Effector memory CD8-positive, alpha-beta T cell (primary cell): ENCODE measurements at regions not wholly inside any gene's neighbourhood (a gene's known extent, or its start where the extent isn't known, plus 50 kb on each side); places are given as distances from the start of the nearest gene placed in this dataset.

Source experiments
- ATAC-seq: fragments of 150-1000 bp; cut with Tn5 transposase; replicated peaks from 2 replicates; pipeline ENCODE4 v1.10.0; 2021; ENCODE audit warnings: mild to moderate bottlenecking, moderate library complexity
- DNase-seq, 3 experiments: peaks; one replicate each; pipeline ENCODE4 v3.0.0; 2021
- H3K27ac Mint-ChIP-seq, 2 donors: one replicate each; pipeline ENCODE4 v1.8.0; 2022; ENCODE audit warnings: mild to moderate bottlenecking in 2 of 2, mixed read lengths in 2 of 2, moderate library complexity in 2 of 2
- H3K27me3 Mint-ChIP-seq, 2 donors: one replicate each; pipeline ENCODE4 v1.8.0; 2022; ENCODE audit warnings: mixed read lengths in 2 of 2
- H3K36me3 Mint-ChIP-seq: one replicate; pipeline ENCODE4 v1.8.0; 2022; ENCODE audit warnings: mild to moderate bottlenecking, moderate library complexity, mixed read lengths; ENCODE audit not compliant: insufficient read depth
- H3K4me1 Mint-ChIP-seq, 2 donors: one replicate each; pipeline ENCODE4 v1.8.0; 2022; ENCODE audit warnings: low read depth in 2 of 2, mixed read lengths in 2 of 2
- H3K4me3 Mint-ChIP-seq, 2 donors: one replicate each; pipeline ENCODE4 v1.8.0; 2022; ENCODE audit warnings: mild to moderate bottlenecking in 2 of 2, mixed read lengths in 2 of 2, moderate library complexity in 2 of 2
- H3K9me3 Mint-ChIP-seq, 2 donors: one replicate each; pipeline ENCODE4 v1.8.0; 2022; ENCODE audit warnings: mixed read lengths in 2 of 2

GRCh38 chr3:117916839-117917238, 1117.8 kb downstream of the IGSF11 start:
- no peak for DNase-seq
- no peaks in the 10 kb centered on the region for H3K27me3 Mint-ChIP-seq
- H3K4me1 Mint-ChIP-seq: no peaks in the 10 kb centered on the region
- H3K36me3 Mint-ChIP-seq: no peaks in the 10 kb centered on the region
- H3K27ac Mint-ChIP-seq: no peak overlapping the region
- H3K4me3 Mint-ChIP-seq: no peak overlapping the region
- no peak for ATAC-seq
- peaks cover 5 to 9% of the 10 kb centered on the region in 2 donors for H3K9me3 Mint-ChIP-seq

GRCh38 chr3:117919621-117920020, 1115.0 kb downstream of the IGSF11 start:
- peaks cover 11 to 19% of the 10 kb centered on the region in 2 donors for H3K9me3 Mint-ChIP-seq
- H3K27ac Mint-ChIP-seq: no peak overlapping the region
- ATAC-seq (no peak), DNase-seq (no peak)
- H3K4me1 Mint-ChIP-seq: no peaks in the 10 kb centered on the region
- no peak overlapping the region for H3K4me3 Mint-ChIP-seq
- H3K36me3 Mint-ChIP-seq: no peaks in the 10 kb centered on the region
- H3K27me3 Mint-ChIP-seq: no peaks in the 10 kb centered on the region

GRCh38 chr3:117920253-117920898, 1114.3 kb downstream of the IGSF11 start:
- no peaks in the 10 kb centered on the region for H3K27me3 Mint-ChIP-seq
- H3K4me3 Mint-ChIP-seq: no peak overlapping the region
- ATAC-seq (no peak), DNase-seq (no peak)
- no peak overlapping the region for H3K27ac Mint-ChIP-seq
- no peaks in the 10 kb centered on the region for H3K36me3 Mint-ChIP-seq
- no peaks in the 10 kb centered on the region for H3K4me1 Mint-ChIP-seq
- peaks cover 12 to 21% of the 10 kb centered on the region in 2 donors for H3K9me3 Mint-ChIP-seq

- Mint-ChIP-seq H3K4me1 (no peaks in the 10 kb centered on the region), H3K4me3 (no peak overlapping the region), H3K27me3 (no peaks in the 10 kb centered on the region), H3K36me3 (no peaks in the 10 kb centered on the region), H3K27ac (no peak overlapping the region), H3K9me3 (peaks cover 10 to 16% of the 10 kb centered on the region in 2 donors)
- no peak for DNase-seq
- ATAC-seq: no peak
Measured at GRCh38 chr3:117921411-117921810, 1113.2 kb downstream of the IGSF11 start.

- DNase-seq (no peak), ATAC-seq (no peak)
- H3K27me3 Mint-ChIP-seq: no peaks in the 10 kb centered on the region
- no peaks in the 10 kb centered on the region for H3K36me3 Mint-ChIP-seq
- H3K4me3 Mint-ChIP-seq: no peak overlapping the region
- no peaks in the 10 kb centered on the region for H3K4me1 Mint-ChIP-seq
- H3K27ac Mint-ChIP-seq: no peak overlapping the region
- H3K9me3 Mint-ChIP-seq: peaks cover 10 to 13% of the 10 kb centered on the region in 2 donors
Measured at GRCh38 chr3:117922039-117922438, 1112.6 kb downstream of the IGSF11 start.

GRCh38 chr3:117926819-117927218, 1107.8 kb downstream of the IGSF11 start:
- H3K9me3 Mint-ChIP-seq: peaks cover 7 to 13% of the 10 kb centered on the region in 2 donors
- DNase-seq: no peak
- no peak overlapping the region for H3K27ac Mint-ChIP-seq
- ATAC-seq: no peak
- no peak overlapping the region for H3K4me3 Mint-ChIP-seq
- H3K27me3 Mint-ChIP-seq: no peaks in the 10 kb centered on the region
- no peaks in the 10 kb centered on the region for H3K36me3 Mint-ChIP-seq
- no peaks in the 10 kb centered on the region for H3K4me1 Mint-ChIP-seq

- Mint-ChIP-seq H3K9me3 (peaks cover 6 to 7% of the 10 kb centered on the region in 2 donors), H3K27me3 (no peaks in the 10 kb centered on the region), H3K4me3 (no peak overlapping the region), H3K36me3 (no peaks in the 10 kb centered on the region), H3K27ac (no peak overlapping the region), H3K4me1 (no peaks in the 10 kb centered on the region)
- ATAC-seq (no peak), DNase-seq (no peak)
Measured at GRCh38 chr3:117927825-117928224, 1106.8 kb downstream of the IGSF11 start.

GRCh38 chr3:117928836-117929235, 1105.8 kb downstream of the IGSF11 start:
- H3K27ac Mint-ChIP-seq: no peak overlapping the region
- H3K4me3 Mint-ChIP-seq: no peak overlapping the region
- DNase-seq (no peak), ATAC-seq (no peak)
- H3K36me3 Mint-ChIP-seq: no peaks in the 10 kb centered on the region
- H3K4me1 Mint-ChIP-seq: no peaks in the 10 kb centered on the region
- H3K27me3 Mint-ChIP-seq: no peaks in the 10 kb centered on the region
- peaks cover 6 to 8% of the 10 kb centered on the region in 2 donors for H3K9me3 Mint-ChIP-seq

- DNase-seq (no peak), ATAC-seq (no peak)
- H3K27ac Mint-ChIP-seq: no peak overlapping the region
- no peaks in the 10 kb centered on the region for H3K27me3 Mint-ChIP-seq
- no peak overlapping the region for H3K4me3 Mint-ChIP-seq
- peaks cover under 1 to 6% of the 10 kb centered on the region in 2 donors for H3K9me3 Mint-ChIP-seq
- H3K36me3 Mint-ChIP-seq: no peaks in the 10 kb centered on the region
- no peaks in the 10 kb centered on the region for H3K4me1 Mint-ChIP-seq
Measured at GRCh38 chr3:117932441-117932840, 1102.2 kb downstream of the IGSF11 start.

- DNase-seq (no peak), ATAC-seq (no peak)
- no peaks in the 10 kb centered on the region for H3K36me3 Mint-ChIP-seq
- H3K4me1 Mint-ChIP-seq: no peaks in the 10 kb centered on the region
- no peak overlapping the region for H3K4me3 Mint-ChIP-seq
- H3K27me3 Mint-ChIP-seq: no peaks in the 10 kb centered on the region
- H3K9me3 Mint-ChIP-seq: peaks cover 11 to 14% of the 10 kb centered on the region in 2 donors
- no peak overlapping the region for H3K27ac Mint-ChIP-seq
Measured at GRCh38 chr3:117936159-117936558, 1098.5 kb downstream of the IGSF11 start.

- no peak for ATAC-seq
Measured at GRCh38 chr3:117938974-117939373, 1095.7 kb downstream of the IGSF11 start.

GRCh38 chr3:117939425-117940027, 1095.1 kb downstream of the IGSF11 start:
- H3K36me3 Mint-ChIP-seq: no peaks in the 10 kb centered on the region
- no peak overlapping the region for H3K4me3 Mint-ChIP-seq
- H3K4me1 Mint-ChIP-seq: no peaks in the 10 kb centered on the region
- H3K27ac Mint-ChIP-seq: no peak overlapping the region
- ATAC-seq (no peak), DNase-seq (no peak)
- no peaks in the 10 kb centered on the region for H3K27me3 Mint-ChIP-seq
- H3K9me3 Mint-ChIP-seq: peaks cover 11 to 14% of the 10 kb centered on the region in 2 donors

More at GRCh38 chr3:117938974-117939373, 1095.7 kb downstream of the IGSF11 start:
- H3K4me1 Mint-ChIP-seq: no peaks in the 10 kb centered on the region
- H3K27me3 Mint-ChIP-seq: no peaks in the 10 kb centered on the region
- no peak for DNase-seq
- H3K36me3 Mint-ChIP-seq: no peaks in the 10 kb centered on the region
- H3K27ac Mint-ChIP-seq: no peak overlapping the region
- no peak overlapping the region for H3K4me3 Mint-ChIP-seq
- peaks cover 11 to 14% of the 10 kb centered on the region in 2 donors for H3K9me3 Mint-ChIP-seq

GRCh38 chr3:117941015-117941414, 1093.6 kb downstream of the IGSF11 start:
- Mint-ChIP-seq H3K27ac (no peak overlapping the region), H3K9me3 (peaks cover 11 to 15% of the 10 kb centered on the region in 2 donors), H3K36me3 (no peaks in the 10 kb centered on the region), H3K4me1 (no peaks in the 10 kb centered on the region), H3K27me3 (no peaks in the 10 kb centered on the region), H3K4me3 (no peak overlapping the region)
- ATAC-seq (no peak), DNase-seq (no peak)

GRCh38 chr3:117941756-117942155, 1092.9 kb downstream of the IGSF11 start:
- Mint-ChIP-seq H3K9me3 (peaks cover 11 to 13% of the 10 kb centered on the region in 2 donors), H3K4me1 (no peaks in the 10 kb centered on the region), H3K27me3 (no peaks in the 10 kb centered on the region), H3K27ac (no peak overlapping the region), H3K36me3 (no peaks in the 10 kb centered on the region), H3K4me3 (no peak overlapping the region)
- ATAC-seq (no peak), DNase-seq (no peak)
